HG03135 (cell line): ENCODE measurements at regions not wholly inside any gene's neighbourhood (a gene's known extent, or its start where the extent isn't known, plus 50 kb on each side); places are given as distances from the start of the nearest gene placed in this dataset.
"Not testable (repeated sequence)": the region's sequence is repeated elsewhere in the genome, so short reads cannot be mapped to it uniquely, and the experiment has no call there.

Experiments
- ATAC-seq: cut with Tn5 transposase; IDR thresholded peaks from one replicate; pipeline ENCODE4 v1.9.1; 2021; ENCODE audit warnings: mild to moderate bottlenecking, moderate library complexity; ENCODE audit not compliant: unreplicated experiment

DNA sequence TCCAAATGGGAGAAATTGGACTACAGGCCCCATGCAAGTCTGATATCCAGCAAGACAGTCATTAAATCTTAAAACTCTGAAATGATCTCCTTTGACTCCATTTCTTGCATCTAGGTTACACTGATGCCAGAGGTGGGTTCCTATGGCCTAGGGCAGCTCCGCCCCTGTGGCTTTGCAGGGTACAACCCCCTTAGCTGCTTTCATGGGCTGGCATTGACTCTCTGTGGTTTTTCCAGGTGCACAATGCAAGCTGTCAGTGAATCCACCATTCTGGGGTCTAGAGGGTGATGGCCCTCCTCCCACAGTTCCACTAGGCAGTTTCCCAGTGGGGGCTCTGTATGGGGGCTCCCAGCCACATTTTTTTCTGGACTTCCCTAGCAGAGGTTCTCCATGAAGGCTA lies 228.5 kb upstream of the ADAMTS3 start:
- ATAC-seq: no peak

DNA sequence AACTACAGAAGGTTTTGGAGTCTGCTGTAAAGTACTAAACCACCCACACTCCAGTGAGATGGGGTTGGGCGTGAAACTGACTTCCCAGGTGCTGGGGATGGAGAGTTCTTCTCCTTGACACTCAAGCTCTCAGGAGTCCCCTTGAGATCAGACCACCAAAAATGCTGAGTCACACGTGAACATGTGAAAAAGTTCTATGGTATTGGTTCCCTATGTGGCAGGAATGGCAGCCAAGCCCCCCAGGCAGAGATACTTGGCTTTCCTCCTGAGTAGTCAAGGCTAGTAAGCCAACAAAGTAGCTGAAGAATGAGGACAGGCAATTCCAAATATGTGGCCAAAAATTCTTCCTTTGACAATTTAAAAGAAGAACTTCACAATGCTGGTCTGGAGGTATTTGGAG lies 222.0 kb upstream of the ADAMTS3 start:
- ATAC-seq: no peak

DNA sequence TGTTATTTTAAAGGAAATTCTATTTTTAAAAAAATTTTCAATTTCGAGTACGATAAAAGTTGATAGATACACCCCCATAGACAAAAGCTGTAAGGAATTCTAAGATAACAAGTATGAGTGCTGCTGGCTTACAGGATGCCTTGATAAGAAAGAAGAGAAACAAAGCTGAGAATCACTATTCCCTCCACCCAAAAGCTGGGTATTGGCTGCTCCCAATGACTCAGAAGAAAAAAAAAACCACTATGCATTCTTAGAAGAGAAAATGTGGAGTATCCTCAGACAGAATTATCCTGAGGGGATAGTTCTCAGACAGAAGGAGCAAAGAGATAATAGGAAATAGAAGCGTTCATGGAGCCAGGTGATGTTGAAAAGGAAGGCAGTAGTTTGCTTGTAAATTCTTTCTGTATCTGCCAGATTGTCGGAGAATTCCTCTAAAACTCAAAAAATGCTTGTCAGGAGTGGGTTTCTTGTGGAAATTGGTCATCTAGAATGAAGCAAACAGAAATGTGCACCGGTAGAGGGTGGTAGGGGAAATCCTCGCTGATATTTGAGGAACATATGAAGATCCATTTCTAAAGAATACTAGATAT lies 217.5 kb upstream of the ADAMTS3 start:
- ATAC-seq: no peak

DNA sequence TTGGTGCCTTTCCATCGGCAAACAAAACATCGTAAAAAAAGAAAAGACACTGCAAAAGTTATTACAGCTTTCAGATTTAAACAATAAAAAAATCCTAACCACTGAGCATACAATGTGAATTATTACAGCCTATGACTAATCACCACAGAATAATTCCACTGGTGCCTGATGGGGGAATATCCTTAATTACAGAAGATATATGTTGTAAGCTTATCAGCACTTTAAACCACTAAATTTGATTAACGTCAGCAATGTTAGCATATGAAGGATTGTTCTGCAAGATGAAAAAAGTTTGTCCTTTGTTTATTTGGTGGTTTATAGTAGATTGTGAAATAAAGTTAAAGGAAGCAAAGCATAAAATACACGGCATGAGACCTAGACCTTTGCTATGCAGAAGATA lies 210.2 kb upstream of the ADAMTS3 start:
- ATAC-seq: no peak

DNA sequence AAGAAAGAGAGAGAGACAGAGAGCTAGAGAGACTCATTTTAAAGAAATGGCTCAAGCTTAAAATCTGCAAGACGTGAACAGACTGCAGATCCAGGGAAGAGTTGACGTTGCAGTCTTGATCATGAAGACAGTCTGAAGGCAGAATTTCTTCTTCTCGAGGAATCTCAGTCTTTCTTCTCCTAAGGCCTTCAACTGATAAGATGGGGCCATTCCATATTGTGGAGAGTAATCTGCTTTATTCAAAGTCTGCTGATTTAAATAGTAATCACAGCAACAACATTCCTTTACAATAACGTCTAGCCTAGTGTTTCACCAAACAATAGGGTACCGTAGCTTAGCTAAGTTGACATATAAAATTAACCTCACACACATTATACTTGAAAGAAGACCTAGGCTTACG lies 208.4 kb upstream of the ADAMTS3 start:
- no peak for ATAC-seq

DNA sequence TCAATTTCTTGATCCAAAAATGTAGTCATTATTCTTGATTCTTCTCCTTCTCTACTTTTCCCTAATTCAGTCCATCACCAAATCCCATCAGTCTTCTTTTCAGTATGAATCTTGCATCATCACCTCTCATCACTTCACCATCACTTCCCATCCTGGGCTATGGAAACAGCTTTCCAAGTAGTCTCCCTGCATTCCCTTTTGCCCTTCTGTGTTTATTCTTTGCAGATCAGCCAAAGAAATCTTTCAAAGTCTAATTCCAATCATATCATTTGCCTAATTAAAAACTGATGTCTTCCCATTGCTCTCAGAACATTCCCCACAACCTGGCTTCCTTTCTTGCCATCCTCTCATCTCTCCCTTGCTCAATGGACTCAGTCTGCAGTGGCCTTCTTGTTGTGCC lies 201.7 kb upstream of the ADAMTS3 start:
- ATAC-seq: no peak

DNA sequence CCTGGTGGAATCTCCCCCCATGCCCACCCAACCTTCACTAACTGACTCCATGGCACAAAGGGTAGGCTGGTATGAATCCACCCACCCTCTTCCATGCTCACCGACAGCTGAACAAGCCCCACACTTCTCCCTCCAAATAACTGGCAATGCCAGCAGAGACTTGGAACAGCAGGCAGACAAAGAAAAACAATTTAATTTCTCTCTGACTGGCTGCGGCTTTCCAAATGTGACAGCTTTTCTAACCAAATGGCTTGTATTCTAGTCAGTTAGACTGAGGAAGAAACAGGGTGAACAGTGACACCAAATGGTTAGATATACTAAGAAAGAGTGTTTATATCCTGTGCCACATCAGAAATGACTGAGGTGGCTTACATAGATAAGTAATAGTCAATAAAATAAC lies 199.3 kb upstream of the ADAMTS3 start:
- no peak for ATAC-seq

DNA sequence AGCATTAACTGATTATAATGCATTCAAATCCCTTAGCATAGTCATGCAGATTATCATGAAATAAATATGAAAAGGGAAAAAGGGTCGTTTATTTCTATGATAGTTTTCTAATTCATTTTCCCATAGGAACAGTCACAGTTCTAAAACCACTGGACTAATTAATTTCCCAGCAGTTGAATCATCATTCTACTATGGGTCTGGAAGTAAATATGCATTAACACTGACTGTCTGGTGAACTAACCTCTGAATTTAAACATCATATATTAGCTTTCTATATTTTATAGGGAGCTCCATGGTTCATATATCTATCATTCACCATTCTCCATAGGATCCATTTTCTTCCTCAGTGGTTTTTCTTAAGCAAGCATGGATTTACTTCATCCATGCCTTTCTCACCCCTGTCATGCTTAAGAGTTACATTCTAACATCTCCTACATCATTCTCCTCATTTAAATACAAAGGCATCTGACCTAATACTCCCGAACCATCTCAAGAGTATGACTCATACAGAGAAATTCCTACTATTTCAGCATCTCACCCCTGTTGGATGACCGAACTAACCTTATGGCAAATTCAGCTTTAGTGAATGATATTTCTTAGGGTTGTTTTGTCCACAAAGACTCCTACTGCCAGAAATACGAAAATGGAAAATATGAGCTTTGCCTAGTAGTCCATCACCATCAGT lies 198.7 kb upstream of the ADAMTS3 start:
- ATAC-seq: no peak

DNA sequence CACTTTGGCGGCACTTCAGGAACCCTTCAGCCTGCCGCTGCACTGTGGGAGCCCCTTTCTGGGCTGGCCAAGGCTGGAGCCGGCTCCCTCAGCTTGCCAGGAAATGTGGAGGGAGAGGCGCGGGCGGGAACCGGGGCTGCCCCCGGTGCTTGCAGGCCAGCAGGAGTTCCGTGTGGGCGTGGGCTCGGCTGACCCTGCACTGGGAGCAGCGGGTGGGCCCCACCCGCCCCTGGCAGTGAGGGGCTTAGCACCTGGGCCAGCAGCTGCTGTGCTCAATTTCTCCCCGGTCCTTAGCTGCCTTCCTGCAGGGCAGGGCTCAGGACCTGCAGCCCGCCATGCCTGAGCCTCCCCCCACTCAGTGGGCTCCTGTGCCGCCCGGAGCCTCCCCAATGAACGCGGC lies 196.8 kb upstream of the ADAMTS3 start:
- not testable (repeated sequence) for ATAC-seq

DNA sequence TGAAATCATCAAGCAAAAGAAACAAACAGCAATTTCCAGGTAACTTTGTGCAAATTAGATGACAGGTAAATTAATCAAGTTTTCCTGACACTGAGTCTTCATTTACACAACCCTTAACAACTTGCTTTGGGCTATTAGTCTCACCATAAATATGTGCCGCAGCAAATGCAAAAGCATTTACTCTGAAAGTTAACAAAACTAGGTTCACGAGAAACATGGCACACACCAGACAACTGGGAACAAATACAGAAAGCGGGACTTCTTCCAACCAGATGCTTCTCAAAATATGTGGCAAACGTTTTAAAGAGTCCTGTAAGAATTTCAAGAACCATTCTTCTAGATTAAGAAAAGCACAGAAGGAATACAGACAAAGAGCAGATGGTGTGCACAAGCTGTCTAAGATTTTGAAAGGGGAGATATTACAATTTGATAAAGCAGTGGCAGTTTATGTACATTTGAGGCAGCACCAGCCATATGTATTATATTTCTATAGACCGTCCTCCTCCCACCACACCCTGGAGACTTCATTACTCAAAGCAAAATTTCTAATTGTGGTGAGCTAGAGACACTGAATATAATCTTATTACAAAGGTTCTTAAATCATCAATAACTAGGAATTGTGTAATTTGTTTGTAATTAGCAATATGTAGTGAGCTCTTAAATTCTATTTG lies 192.5 kb upstream of the ADAMTS3 start:
- ATAC-seq: no peak

DNA sequence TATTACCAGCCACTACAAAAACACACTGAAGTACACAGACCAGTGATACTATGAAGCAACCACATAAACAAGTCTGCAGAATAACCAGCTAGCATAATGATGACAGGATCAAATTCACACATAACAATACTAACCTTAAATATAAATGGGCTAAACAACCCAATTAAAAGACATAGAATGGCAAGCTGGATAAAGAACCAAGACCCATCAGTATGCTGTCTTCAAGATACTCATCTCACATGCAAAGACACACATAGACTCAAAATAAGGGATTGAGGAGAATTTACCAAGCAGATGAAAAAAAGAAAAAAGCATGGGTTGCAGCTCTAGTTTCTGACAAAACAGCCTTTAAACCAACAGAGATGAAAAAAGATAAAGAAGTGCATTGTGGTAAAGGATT lies 184.4 kb upstream of the ADAMTS3 start:
- ATAC-seq: not testable (repeated sequence)

DNA sequence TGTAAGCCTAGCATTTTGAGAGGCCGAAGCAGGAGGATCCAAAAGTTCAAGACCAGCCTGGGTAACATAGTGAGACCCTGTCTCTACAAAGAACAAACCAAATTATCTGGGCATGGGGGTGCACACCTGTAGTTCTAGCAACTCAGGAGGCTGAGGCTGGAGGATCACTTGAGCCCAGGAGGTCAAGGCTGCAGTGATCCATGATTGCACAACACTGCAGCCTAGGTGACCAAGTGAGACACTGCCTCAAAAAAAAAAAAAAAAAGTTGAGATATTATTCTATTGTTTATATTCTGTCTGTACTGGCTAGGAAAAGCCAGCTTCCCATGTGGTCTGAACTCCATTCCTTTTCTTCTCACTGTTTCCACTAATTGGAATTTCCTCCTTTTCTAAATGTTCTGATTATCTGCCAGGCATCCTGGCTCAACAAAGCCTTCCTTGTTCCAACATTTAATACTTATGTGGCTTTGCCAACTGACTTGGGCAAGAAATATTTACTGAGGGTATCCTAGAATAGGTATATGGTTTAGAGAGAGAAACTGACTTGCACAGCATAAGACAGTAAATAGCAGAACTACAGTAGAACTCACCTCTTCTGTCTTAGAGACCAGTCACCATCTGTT lies 175.2 kb upstream of the ADAMTS3 start:
- ATAC-seq: no peak

DNA sequence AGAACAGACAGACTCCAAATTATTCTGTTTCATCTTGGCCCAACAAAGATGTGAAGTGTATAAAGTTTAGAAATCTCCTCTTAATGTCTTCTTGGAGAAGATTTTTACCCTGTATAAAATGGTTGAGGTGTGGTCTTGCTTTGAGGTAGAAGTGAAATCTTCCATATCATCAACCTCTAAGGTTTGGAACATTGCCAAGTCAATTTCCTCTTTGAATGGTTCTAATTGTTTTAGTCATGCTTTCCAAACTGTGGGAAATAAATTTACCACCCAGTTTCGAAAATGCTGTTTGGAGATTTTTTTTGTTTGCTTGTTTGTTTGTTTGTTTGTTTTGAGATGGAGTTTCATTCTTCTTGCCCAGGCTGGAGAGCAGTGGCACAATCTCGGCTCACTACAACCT lies 174.1 kb upstream of the ADAMTS3 start:
- ATAC-seq: no peak

DNA sequence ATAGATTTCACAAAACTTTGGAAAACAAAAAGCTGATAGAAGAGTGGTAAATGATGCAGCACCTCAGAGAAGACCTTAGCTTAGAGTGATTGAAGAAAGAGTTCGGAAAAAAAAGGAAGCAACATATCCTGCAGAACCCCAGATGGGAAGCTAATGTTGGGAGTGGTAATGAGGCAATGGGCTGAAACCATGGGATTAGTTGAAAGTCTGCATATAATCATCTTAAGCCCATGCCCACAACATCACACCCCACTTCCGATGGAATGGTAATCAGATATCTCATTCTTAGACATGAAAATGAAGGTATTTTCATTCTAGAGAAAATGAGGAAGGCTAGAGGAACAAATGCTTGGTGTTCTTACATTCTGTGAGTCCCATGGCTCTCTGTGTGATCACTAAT lies 146.3 kb upstream of the ADAMTS3 start:
- ATAC-seq: no peak

DNA sequence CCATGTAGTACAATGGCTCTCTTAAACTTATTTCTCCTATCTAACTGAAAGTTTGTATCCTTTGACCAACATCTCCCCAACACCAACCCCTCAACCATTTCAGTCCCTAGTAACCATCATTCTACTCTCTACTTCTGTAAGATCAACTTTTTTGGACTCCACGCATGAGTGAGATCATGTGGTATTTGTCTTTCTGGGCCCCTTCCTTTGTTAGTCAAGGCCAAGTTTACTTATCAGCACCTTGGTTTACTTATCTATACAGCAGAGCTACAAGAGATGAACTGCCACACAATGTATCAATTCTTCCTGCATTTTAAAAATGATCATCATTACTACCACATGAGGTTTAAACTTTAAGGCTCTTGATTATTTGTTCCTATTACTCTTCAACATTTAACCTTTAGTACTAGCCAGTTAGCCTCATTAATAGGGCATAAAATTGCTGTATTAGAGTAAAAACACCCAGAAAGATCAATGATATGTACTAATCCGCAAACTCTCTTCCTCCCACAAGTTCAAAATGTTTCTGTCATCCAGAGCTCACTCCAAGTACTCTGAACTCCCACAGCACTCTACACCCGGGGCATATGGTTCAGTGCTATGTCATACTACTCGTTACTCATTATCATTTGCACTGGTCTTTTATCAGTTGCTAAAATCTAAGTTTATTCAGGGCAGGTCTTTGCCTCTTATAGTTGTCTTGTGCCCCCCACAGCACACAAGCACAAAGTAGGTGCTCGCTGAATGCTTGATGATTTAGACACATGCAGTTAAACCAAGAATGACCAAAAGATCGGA lies 145.7 kb upstream of the ADAMTS3 start:
- ATAC-seq: no peak

DNA sequence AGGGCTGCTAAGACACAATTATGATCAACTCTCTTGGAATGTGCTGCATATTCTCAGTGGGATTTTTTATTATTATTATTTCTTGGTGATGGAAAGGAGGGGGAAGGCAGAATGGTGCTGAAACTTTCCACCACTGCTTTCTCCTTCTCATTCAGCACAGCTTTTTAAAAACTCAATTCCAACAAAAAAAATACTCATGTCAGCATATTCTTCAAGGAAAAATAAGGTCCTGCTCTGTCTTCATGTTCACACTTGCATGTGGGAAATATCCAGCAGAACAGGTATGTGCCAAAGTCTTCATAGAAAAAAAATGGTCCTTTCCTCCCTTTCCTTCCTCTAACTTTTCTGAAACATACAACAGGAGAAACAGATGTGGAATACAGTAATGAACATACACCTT lies 144.0 kb upstream of the ADAMTS3 start:
- ATAC-seq: no peak

DNA sequence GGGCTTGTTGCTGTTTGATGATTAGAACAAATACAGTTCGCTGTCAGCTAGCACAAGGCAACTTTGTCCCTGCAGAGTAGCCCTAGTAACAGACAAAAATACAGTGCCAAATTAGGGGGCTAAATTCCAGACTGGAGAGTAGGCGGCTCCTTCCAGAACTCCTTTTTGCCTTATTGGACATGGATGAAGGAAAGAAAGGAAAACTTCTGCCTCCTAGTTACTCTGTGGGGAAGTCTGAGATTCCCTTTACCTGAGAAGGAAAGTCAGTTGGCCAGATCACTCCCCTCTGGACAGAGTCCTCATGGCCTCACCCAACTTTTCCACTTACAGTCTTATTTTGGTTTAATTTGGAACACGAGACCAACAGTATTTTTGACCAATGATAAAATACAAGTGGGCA lies 140.5 kb upstream of the ADAMTS3 start:
- ATAC-seq: no peak

DNA sequence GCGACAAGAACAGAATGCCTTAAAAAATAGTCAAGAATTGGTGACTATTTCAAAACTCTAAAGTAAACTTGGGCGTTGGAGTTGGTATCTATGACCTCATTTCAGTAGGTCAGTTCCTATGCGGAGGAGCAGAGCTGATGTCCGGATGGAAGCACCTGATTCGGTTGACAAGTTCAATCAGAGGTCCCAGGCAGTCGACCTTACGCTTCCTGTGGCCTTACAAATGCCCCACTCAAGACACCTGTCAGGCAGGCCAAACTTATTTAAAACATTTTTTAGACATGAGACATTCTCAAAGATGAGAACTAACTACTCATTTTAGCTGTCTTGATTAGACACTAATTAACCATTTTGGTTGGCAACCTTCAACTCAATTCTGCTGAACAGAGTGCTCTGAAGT lies 137.7 kb upstream of the ADAMTS3 start:
- ATAC-seq: no peak

DNA sequence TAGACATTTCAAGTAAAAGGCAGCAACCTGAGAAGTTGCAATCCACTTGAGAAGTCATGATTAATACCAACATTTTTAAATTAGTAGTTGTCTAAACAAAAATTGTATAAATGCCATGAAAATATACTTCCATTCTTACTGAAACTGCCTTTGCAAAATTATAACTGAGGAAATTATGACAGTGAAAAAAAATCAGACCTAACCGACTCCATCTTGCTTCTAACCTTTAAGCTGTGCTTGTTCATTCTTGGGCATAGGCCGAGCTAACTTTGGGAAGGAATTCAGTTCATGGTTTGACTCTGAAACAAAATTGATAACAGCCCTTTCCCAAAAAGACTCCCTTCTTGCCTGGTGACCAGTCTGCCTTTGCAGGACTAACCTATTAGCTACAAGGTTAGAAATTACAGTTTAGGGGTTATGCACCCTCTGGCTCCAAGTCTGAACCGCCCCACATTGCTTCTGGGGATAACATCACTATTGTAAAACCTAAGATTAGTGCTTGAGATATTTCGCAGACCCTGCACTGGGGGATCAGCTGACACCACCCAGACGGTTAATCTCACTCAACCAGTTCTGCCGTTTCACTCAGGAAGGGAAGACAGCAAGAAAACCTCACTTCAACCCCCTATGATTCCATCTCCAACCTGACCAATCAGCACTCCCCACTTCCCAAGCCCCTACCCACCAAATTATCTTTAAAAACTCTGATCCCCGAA lies 136.1 kb upstream of the ADAMTS3 start:
- ATAC-seq: not testable (repeated sequence)

DNA sequence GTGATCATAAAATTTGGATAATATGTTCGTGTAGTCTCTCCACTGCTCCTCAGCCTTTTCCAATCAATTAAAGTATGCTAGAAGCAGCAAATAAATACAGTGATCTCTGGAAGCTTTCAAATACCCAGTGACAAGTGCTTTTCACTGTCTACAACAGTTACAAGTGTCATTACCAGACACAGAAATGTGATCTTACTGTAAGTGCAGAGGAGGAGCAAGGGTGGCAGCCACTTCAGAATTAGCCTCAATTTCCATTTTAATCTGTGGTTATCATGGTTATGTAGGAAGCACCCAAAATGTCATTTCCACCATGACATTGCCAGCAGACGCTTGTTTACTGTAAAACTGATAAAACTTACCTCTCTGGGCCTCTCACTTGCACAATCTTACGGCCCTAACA lies 133.9 kb upstream of the ADAMTS3 start:
- ATAC-seq: no peak
